ENCODE measurements at regions not wholly inside any gene's neighbourhood (a gene's known extent, or its start where the extent isn't known, plus 50 kb on each side); places are given as distances from the start of the nearest gene placed in this dataset.

DNA sequence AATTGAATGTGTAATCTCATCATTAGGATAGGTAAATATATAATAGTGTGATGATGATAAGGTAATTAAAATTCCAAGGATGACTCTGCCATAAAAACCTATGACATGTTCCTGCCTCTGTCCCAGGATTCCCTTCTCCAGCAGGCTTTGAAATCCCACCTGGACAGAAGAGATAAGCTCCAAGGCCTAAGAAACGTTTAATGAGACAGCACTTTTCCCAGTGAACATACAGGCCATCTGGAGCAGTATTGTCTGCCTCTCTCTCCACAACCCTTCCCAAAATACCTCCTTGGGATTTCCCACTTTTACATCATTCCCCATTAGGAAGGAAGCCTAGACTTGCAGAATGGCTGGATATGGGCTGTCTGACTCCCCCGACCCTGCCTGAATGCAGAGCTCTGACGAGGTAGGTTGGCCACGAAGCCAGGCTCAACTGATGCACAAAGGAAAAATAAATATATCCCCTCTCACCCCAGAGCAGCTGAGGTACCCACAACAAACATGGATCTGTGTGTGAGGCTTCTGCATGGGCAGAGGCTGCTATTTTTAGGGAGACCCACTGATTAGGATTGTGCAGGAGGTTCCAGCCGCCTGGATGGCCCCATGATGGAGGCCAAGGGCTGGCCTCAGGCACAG, 71.0 kb downstream of the TMPRSS5 start (continued):
- TF ChIP-seq, protein P1, sequence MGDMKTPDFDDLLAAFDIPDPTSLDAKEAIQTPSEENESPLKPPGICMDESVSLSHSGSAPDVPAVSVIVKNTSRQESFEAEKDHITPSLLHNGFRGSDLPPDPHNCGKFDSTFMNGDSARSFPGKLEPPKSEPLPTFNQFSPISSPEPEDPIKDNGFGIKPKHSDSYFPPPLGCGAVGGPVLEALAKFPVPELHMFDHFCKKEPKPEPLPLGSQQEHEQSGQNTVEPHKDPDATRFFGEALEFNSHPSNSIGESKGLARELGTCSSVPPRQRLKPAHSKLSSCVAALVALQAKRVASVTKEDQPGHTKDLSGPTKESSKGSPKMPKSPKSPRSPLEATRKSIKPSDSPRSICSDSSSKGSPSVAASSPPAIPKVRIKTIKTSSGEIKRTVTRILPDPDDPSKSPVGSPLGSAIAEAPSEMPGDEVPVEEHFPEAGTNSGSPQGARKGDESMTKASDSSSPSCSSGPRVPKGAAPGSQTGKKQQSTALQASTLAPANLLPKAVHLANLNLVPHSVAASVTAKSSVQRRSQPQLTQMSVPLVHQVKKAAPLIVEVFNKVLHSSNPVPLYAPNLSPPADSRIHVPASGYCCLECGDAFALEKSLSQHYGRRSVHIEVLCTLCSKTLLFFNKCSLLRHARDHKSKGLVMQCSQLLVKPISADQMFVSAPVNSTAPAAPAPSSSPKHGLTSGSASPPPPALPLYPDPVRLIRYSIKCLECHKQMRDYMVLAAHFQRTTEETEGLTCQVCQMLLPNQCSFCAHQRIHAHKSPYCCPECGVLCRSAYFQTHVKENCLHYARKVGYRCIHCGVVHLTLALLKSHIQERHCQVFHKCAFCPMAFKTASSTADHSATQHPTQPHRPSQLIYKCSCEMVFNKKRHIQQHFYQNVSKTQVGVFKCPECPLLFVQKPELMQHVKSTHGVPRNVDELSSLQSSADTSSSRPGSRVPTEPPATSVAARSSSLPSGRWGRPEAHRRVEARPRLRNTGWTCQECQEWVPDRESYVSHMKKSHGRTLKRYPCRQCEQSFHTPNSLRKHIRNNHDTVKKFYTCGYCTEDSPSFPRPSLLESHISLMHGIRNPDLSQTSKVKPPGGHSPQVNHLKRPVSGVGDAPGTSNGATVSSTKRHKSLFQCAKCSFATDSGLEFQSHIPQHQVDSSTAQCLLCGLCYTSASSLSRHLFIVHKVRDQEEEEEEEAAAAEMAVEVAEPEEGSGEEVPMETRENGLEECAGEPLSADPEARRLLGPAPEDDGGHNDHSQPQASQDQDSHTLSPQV (IDR thresholded peaks at IDR 0.05) = no peak
- TF ChIP-seq, protein P2, sequence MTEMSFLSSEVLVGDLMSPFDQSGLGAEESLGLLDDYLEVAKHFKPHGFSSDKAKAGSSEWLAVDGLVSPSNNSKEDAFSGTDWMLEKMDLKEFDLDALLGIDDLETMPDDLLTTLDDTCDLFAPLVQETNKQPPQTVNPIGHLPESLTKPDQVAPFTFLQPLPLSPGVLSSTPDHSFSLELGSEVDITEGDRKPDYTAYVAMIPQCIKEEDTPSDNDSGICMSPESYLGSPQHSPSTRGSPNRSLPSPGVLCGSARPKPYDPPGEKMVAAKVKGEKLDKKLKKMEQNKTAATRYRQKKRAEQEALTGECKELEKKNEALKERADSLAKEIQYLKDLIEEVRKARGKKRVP (CRISPR knock-in tag; IDR thresholded peaks at IDR 0.05) = no peak
- TF ChIP-seq PHF21A (IDR thresholded peaks at IDR 0.05; ENCODE audit: borderline replicate concordance, low read depth) = no peak
- no peak for TF ChIP-seq SAP30 (IDR thresholded peaks at IDR 0.05; ENCODE audit: borderline replicate concordance, insufficient read depth, low read depth, low read length, poor library complexity, severe bottlenecking)
- TF ChIP-seq ZKSCAN3 (CRISPR knock-in tag; IDR thresholded peaks at IDR 0.05) = no peak
- no peak for TF ChIP-seq NR1H2 (CRISPR knock-in tag; IDR thresholded peaks at IDR 0.05)
- peak; percentile 67; the same call in 1 of the 2 replicates for TF ChIP-seq ZNF644 (tag; IDR thresholded peaks at IDR 0.05; ENCODE audit: low read depth)
- TF ChIP-seq MYC (IDR thresholded peaks at IDR 0.05; ENCODE audit: low read depth, low read length) = no peak
- no peak for TF ChIP-seq MYC (CRISPR knock-in tag; IDR thresholded peaks at IDR 0.05; ENCODE audit: borderline replicate concordance, low read depth)
- no peak for TF ChIP-seq KDM1A (IDR thresholded peaks at IDR 0.05)
- TF ChIP-seq ETS2 (tag; IDR thresholded peaks at IDR 0.05; ENCODE audit: borderline replicate concordance, poor library complexity, severe bottlenecking) = no peak
- TF ChIP-seq CHD4 (IDR thresholded peaks at IDR 0.05; ENCODE audit: insufficient read depth, insufficient replicate concordance, low read depth, low read length, poor library complexity, severe bottlenecking) = no peak
- TF ChIP-seq, protein P3, sequence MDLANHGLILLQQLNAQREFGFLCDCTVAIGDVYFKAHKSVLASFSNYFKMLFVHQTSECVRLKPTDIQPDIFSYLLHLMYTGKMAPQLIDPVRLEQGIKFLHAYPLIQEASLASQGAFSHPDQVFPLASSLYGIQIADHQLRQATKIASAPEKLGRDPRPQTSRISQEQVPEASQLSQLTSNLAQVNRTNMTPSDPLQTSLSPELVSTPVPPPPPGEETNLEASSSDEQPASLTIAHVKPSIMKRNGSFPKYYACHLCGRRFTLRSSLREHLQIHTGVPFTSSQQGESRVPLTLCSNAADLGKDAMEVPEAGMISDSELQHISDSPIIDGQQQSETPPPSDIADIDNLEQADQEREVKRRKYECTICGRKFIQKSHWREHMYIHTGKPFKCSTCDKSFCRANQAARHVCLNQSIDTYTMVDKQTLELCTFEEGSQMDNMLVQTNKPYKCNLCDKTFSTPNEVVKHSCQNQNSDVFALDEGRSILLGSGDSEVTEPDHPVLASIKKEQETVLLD (IDR thresholded peaks at IDR 0.05) = no peak

Measured in K562 (cell line).